WI38 (cell line): ENCODE measurements at regions not wholly inside any gene's neighbourhood (a gene's known extent, or its start where the extent isn't known, plus 50 kb on each side); places are given as distances from the start of the nearest gene placed in this dataset.

Experiments used
- H3K4me3 ChIP-seq: 2 replicates; pipeline ENCODE4 v1.5.1; 2011; ENCODE audit warnings: low read depth, mild to moderate bottlenecking, control low read depth, low read length
- CTCF ChIP-seq: IDR thresholded peaks from 2 replicates; pipeline ENCODE4 v1.5.1; 2012; ENCODE audit warnings: low read depth, mild to moderate bottlenecking, control low read depth, low read length

- no peak for TF ChIP-seq CTCF
- no peak overlapping the region for H3K4me3 ChIP-seq
These were observed 52.9 kb downstream of the FRMPD3 start for GRCh38 chrX:107502316-107502715.

- no peak for TF ChIP-seq CTCF
- no peak overlapping the region for H3K4me3 ChIP-seq
These were observed 54.6 kb downstream of the FRMPD3 start for GRCh38 chrX:107504006-107504405.

- no peak overlapping the region for H3K4me3 ChIP-seq
- TF ChIP-seq CTCF = no peak
These were observed 55.8 kb downstream of the FRMPD3 start for GRCh38 chrX:107505223-107505622.

- H3K4me3 ChIP-seq = no peak overlapping the region
These were observed 57.2 kb downstream of the FRMPD3 start for GRCh38 chrX:107506596-107507031.

GRCh38 chrX:107507093-107507743 lies 57.8 kb downstream of the FRMPD3 start:
- TF ChIP-seq CTCF = no peak
- H3K4me3 ChIP-seq = no peak overlapping the region

More at GRCh38 chrX:107506596-107507031, 57.2 kb downstream of the FRMPD3 start:
- no peak for TF ChIP-seq CTCF

GRCh38 chrX:107507744-107508117 lies 58.3 kb downstream of the FRMPD3 start:
- H3K4me3 ChIP-seq = no peak overlapping the region
- TF ChIP-seq CTCF = no peak

GRCh38 chrX:107508925-107509324 lies 59.5 kb downstream of the FRMPD3 start:
- H3K4me3 ChIP-seq = no peak overlapping the region
- no peak for TF ChIP-seq CTCF
